ENCODE measurements at regions not wholly inside any gene's neighbourhood (a gene's known extent, or its start where the extent isn't known, plus 50 kb on each side); places are given as distances from the start of the nearest gene placed in this dataset.

GRCh38 chr10:6774406-6774805 lies 194.3 kb upstream of the PRKCQ start:
- no peak for DNase-seq (ENCODE audit: low spot score)

DNA sequence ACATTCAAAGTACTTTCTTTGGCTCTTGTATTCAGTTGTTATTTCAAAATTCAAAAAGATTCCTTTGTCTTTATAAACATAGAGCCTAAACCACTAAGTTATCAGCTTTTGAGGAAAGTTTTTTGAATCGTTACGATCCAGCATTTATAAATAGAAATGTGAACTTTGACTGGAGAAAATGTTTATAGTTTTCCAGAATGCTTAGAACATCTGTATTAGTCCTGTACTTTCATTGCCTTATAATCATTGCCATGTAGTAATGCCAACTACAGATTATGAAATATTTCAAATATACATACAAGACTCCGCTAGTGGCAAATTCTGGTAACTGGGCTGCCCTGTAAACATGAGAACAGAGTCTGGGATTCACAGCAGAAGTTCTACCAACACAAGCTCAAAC lies 191.3 kb upstream of the PRKCQ start:
- DNase-seq (ENCODE audit: low spot score), result no peak

GRCh38 chr10:6770846-6771245 lies 190.8 kb upstream of the PRKCQ start:
- DNase-seq (ENCODE audit: low spot score), result no peak

DNA sequence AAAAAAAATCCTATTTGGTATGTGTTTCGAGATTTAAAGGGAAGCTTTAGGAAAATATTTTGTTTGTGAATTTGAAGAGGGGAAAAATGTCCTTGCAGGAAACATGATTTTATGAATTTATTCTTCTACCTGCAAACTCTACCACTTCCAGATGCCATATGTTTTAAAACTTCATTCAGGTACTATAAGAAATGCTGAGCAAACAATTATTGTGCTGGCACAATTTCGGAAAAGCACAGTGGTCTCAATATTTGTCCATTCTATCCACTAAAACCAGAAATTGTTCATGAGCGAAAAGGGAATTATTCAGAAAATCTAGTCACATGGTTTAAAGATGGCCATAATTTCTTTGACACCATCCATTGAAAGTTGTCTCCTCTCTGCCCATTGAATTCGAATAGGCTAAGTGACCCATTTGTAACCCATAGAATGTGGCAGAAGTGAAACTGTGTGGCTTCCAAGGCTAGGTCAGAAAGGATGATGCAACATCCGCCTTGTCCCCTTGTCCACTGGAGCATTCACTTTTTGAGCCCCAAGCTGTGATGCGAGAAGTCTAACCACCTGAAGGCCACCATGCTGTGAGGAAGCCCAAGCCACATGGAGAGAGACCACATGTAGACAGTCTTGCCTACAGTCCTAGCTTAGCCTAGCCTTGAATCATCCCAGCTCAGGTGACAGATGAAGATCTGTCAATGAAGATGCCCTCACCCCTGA lies 189.8 kb upstream of the PRKCQ start:
- DNase-seq (ENCODE audit: low spot score), result no peak

DNA sequence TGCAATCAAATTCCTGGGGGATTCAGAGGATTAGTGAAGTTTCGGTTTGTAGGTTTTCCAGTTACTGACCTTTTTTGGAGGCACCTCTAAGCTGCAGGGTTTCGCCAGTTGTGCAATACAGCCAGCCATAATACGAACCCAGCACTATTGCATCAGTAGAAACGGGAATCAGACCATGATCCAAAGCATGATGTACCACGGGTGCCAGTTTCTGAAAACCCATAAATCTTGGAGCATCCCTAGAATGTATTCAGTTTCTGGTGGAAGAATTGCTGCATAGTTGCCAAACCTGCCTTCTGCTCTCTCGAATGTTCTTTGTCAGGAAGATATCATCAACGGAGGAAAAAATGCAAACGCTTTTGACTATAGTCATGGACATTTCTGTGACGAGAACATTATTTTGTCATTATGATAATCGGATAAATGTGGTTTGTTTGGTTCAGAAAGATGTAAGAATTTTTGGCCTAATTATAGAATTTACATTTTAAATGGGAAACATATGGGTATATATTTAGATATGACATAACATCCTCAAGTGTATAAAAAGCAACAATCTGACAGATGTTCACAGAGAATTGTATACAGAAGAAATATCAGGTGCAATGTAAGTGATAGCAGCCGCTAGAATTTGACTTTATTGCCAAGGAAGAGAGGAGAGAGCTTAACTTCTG lies 186.2 kb upstream of the PRKCQ start:
- no peak for DNase-seq (ENCODE audit: low spot score)

- no peak for DNase-seq (ENCODE audit: low spot score)
Measured at GRCh38 chr10:6763423-6763822, 183.3 kb upstream of the PRKCQ start.

DNA sequence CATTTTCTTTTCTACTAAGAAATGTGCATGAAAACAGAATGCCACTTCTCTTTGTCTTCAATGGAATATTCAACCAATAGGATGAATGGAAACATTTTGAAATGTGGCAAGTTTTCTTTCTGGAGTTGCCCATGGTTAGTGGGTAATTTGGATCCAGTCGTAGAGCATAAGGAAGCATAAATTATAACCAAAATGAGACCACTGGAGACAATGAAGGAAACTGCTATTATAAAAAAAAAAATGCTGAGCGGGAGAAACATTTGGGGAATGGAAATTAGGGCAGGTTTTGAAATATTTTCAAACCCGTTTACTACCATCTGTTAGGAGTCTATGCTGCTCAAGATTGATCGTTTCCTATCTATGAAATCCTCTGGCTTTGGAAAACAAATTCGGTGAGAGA lies 182.9 kb upstream of the PRKCQ start:
- DNase-seq (ENCODE audit: low spot score), result no peak

DNA sequence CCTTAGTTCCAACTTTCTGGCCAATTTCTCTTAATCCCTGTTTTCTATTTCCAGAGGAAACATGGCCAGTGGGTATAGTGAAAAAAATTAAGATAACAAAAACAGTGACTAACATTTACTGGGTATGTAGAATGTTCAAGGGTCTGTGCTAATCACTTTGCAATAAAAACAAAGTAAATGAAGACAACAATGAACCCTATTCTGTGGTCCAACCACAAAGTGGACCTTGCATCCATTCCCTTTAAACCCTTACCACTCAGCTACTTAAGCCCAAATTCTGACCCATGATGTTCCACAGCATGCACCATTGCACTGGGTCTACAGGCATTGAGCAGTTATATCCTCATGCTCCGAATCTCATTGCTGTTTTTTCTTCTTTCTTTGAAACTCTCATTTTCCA lies 179.9 kb upstream of the PRKCQ start:
- DNase-seq (ENCODE audit: low spot score), result no peak

DNA sequence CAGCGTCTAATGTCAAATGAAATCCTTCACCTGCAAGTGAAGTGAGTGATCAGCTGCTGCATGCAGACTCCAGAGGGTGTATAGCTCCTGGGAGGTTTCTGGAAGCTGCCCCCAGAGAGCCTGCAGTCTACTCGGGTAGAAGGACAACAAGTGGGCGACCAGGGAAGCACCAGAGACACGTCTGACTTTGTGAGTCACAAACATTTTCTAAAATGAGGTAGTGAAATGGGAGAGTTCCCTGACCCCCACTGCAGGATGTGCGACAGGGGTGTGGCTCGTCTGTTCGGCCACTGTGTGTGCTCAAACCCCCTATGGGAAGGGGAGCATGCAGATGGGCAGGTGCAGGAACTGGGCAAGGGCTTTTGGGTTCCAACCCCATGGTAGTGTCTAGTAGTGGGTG lies 177.1 kb upstream of the PRKCQ start:
- DNase-seq (ENCODE audit: low spot score), result no peak

- no peak for DNase-seq (ENCODE audit: low spot score)
Measured at GRCh38 chr10:6756716-6757115, 176.6 kb upstream of the PRKCQ start.

- peak; percentile 31 for DNase-seq (ENCODE audit: low spot score)
Measured at GRCh38 chr10:6755781-6756460, 175.8 kb upstream of the PRKCQ start.

DNA sequence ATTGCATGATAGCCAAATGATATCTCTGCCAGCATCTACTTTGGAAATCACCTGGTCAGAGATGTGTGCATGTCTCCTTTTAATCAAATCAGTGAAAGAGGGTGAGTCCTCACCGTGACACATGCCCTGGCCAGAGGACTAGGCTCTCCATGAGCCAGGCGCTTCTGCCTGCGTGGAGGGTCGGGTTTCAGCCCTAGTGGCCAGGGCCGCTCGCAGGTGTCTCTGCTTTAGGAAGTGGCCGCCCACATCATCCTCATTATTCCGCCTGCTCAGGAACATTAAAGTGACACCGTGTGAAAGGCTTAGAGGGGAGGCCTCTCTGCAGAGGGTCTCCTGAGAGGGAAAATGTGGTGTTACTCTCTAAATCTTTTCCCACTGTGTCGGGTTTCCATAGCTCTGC lies 173.6 kb upstream of the PRKCQ start:
- DNase-seq (ENCODE audit: low spot score), result no peak

- no peak for DNase-seq (ENCODE audit: low spot score)
Measured at GRCh38 chr10:6751363-6751762, 171.3 kb upstream of the PRKCQ start.

- DNase-seq (ENCODE audit: low spot score), result no peak
Measured at GRCh38 chr10:6748981-6749635, 169.0 kb upstream of the PRKCQ start.

- DNase-seq (ENCODE audit: low spot score), result no peak
Measured at GRCh38 chr10:6748029-6748428, 168.0 kb upstream of the PRKCQ start.

- DNase-seq (ENCODE audit: low spot score), result no peak
Measured at GRCh38 chr10:6746782-6747181, 166.7 kb upstream of the PRKCQ start.

- DNase-seq (ENCODE audit: low spot score), result no peak
Measured at GRCh38 chr10:6743291-6743849, 163.3 kb upstream of the PRKCQ start.

GRCh38 chr10:6741541-6741941 lies 161.5 kb upstream of the PRKCQ start:
- DNase-seq (ENCODE audit: low spot score), result no peak

DNA sequence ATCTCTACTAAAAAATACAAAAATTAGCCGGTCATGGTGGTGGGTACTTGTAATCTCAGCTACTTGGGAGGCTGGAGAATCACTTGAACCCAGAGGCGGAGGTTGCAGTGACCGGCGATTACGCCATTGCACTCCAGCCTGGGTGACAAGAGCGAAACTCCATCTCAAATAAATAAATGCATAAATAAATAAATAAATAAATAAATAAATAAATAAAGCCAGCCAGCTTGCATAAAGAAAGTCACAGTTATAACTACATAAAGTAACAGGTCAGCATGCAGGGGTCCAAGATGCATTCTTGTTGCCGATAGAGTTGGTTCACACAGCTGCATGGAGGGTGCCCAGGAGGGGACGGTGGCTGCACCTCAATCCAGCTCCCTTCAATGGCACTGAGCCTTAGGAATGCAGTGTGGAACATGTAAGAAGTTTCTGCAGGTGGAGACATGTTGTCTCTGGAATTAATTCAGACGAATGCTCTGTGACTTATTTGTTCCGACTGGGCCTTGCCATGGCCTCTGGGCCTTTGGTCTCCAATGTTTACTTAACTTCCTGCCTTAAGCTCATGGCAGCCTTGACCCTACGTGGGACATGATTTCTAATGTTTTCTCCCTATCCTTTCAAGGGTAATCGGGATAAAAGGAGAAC lies 159.6 kb upstream of the PRKCQ start:
- no peak for DNase-seq (ENCODE audit: low spot score)

DNA sequence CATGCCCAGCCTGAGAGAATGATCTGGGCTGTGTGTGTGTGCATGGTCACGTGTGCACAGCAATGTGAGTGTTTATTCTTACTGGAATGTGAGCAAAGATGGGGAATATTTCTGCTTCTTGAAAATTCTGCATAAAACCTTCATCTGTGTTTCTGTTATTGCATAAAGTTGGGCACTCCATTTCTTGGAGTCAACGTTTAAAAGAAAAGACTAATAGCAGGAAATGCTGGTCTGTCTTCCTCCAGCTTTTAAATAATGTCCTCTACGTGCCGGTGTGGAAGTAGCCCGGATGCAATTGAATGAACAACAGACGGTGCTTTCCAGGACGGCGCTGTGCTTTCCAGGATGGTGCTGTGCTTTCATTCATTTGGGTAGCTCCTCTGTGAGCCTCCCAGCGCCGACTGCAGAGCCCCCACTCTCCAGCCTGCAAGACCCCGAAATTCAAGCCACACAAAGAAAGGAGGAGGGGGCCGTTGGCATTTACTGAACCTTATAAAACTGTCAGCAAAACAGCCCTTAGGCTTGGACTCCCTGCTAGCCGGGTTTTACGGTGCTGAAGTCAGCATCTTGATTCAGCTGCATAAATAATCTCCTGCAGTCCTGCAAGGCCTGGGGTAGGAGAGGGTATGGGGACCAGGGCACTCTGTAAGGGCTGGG lies 158.2 kb upstream of the PRKCQ start:
- DNase-seq (ENCODE audit: low spot score), result peak; percentile 33

- DNase-seq (ENCODE audit: low spot score), result no peak
Measured at GRCh38 chr10:6737758-6738111, 157.7 kb upstream of the PRKCQ start.
